Gastrocnemius medialis (tissue), 4 donors: ENCODE measurements at regions not wholly inside any gene's neighbourhood (a gene's known extent, or its start where the extent isn't known, plus 50 kb on each side); places are given as distances from the start of the nearest gene placed in this dataset.

Source experiments
- CTCF ChIP-seq, 5 experiments: fragments of 450-650 bp in 3 of 5; fragments of 200-600 bp in 2 of 5; sonication (generic) in 2 of 5; IDR thresholded peaks in 4 of 5; conservative IDR thresholded peaks in 1 of 5; 1 replicate in 4 of 5; 2 replicates in 1 of 5; pipeline ENCODE4 v1.5.1; 2016 to 2019; ENCODE audit warnings: antibody characterized with exemption in 5 of 5, mild to moderate bottlenecking in 3 of 5, moderate library complexity in 3 of 5
- POLR2A ChIP-seq, 2 donors: fragments of 450-650 bp; IDR thresholded peaks; one replicate each; pipeline ENCODE4 v1.6.1; 2017; ENCODE audit warnings: antibody characterized with exemption in 2 of 2, mild to moderate bottlenecking in 2 of 2, moderate library complexity in 2 of 2

- TF ChIP-seq CTCF (IDR thresholded peaks at IDR 0.05 in 4 of 5, conservative IDR thresholded peaks at IDR 0.05 in 1 of 5) (no peak), POLR2A (IDR thresholded peaks at IDR 0.05) (no peak)
These were observed 279.6 kb downstream of the BCL11A start for GRCh38 chr2:60273836-60274235.
